ENCODE measurements at regions not wholly inside any gene's neighbourhood (a gene's known extent, or its start where the extent isn't known, plus 50 kb on each side); places are given as distances from the start of the nearest gene placed in this dataset.

GRCh38 chr7:45240926-45241325, 83.3 kb downstream of the RAMP3 start:
- H3K4me3 Mint-ChIP-seq: no peak overlapping the region
- H3K9me3 Mint-ChIP-seq: no peaks in the 10 kb centered on the region
- H3K27me3 Mint-ChIP-seq (ENCODE audit: low read depth, poor library complexity): peaks cover 4% of the 10 kb centered on the region
- H3K27ac Mint-ChIP-seq: no peak overlapping the region
- DNase-seq: no peak
- TF ChIP-seq CTCF (IDR thresholded peaks at IDR 0.05): no peak
- H3K36me3 Mint-ChIP-seq (ENCODE audit: low read depth): no peaks in the 10 kb centered on the region
- peaks cover 22% of the 10 kb centered on the region for H3K4me1 Mint-ChIP-seq

- no peak for DNase-seq
- Mint-ChIP-seq H3K27ac (no peak overlapping the region), H3K4me1 (peaks cover 22% of the 10 kb centered on the region), H3K36me3 (ENCODE audit: low read depth) (no peaks in the 10 kb centered on the region), H3K9me3 (no peaks in the 10 kb centered on the region), H3K4me3 (no peak overlapping the region), H3K27me3 (ENCODE audit: low read depth, poor library complexity) (peaks cover 8% of the 10 kb centered on the region)
- no peak for TF ChIP-seq CTCF (IDR thresholded peaks at IDR 0.05)
Measured at GRCh38 chr7:45241339-45242109, 83.9 kb downstream of the RAMP3 start.

GRCh38 chr7:45242261-45242660, 84.7 kb downstream of the RAMP3 start:
- Mint-ChIP-seq H3K4me1 (peaks cover 22% of the 10 kb centered on the region), H3K4me3 (no peak overlapping the region), H3K27me3 (ENCODE audit: low read depth, poor library complexity) (peaks cover 14% of the 10 kb centered on the region), H3K27ac (no peak overlapping the region), H3K36me3 (ENCODE audit: low read depth) (no peaks in the 10 kb centered on the region), H3K9me3 (peaks cover 3% of the 10 kb centered on the region)
- no peak for TF ChIP-seq CTCF (IDR thresholded peaks at IDR 0.05)
- no peak for DNase-seq

- Mint-ChIP-seq H3K27me3 (ENCODE audit: low read depth, poor library complexity) (peaks cover 17% of the 10 kb centered on the region), H3K9me3 (peaks cover 6% of the 10 kb centered on the region), H3K27ac (no peak overlapping the region), H3K36me3 (ENCODE audit: low read depth) (no peaks in the 10 kb centered on the region), H3K4me3 (no peak overlapping the region), H3K4me1 (peaks cover 17% of the 10 kb centered on the region)
- no peak for TF ChIP-seq CTCF (IDR thresholded peaks at IDR 0.05)
- no peak for DNase-seq
Measured at GRCh38 chr7:45242698-45243097, 85.1 kb downstream of the RAMP3 start.

- TF ChIP-seq CTCF (IDR thresholded peaks at IDR 0.05): no peak
- Mint-ChIP-seq H3K27me3 (ENCODE audit: low read depth, poor library complexity) (peaks cover 17% of the 10 kb centered on the region), H3K4me1 (peaks cover 8% of the 10 kb centered on the region), H3K9me3 (peaks cover 6% of the 10 kb centered on the region), H3K4me3 (no peak overlapping the region), H3K36me3 (ENCODE audit: low read depth) (no peaks in the 10 kb centered on the region), H3K27ac (no peak overlapping the region)
- no peak for DNase-seq
Measured at GRCh38 chr7:45244981-45245380, 87.4 kb downstream of the RAMP3 start.

- H3K4me1 Mint-ChIP-seq: peaks cover 8% of the 10 kb centered on the region
- H3K4me3 Mint-ChIP-seq: no peak overlapping the region
- H3K36me3 Mint-ChIP-seq (ENCODE audit: low read depth): no peaks in the 10 kb centered on the region
- no peak overlapping the region for H3K27ac Mint-ChIP-seq
- H3K27me3 Mint-ChIP-seq (ENCODE audit: low read depth, poor library complexity): peaks cover 13% of the 10 kb centered on the region
- TF ChIP-seq CTCF (IDR thresholded peaks at IDR 0.05): no peak
- peaks cover 6% of the 10 kb centered on the region for H3K9me3 Mint-ChIP-seq
- DNase-seq: no peak
Measured at GRCh38 chr7:45246339-45246738, 88.7 kb downstream of the RAMP3 start.

Measured in nephron progenitor cell (in vitro differentiated cells).